PC-9 (cell line): ENCODE measurements at regions not wholly inside any gene's neighbourhood (a gene's known extent, or its start where the extent isn't known, plus 50 kb on each side); places are given as distances from the start of the nearest gene placed in this dataset.

Source experiments
- BruUV-seq: library from RNA; stranded (reverse); fragments of 400-500 nt; replicated peaks from 2 replicates; lab custom pipeline; 2021; lab: Mats Ljungman, UMichigan
- CTCF ChIA-PET: fragments of 300-600 bp; sonication (Branson Sonifier 250); formaldehyde crosslinking; loops from one replicate; lab custom pipeline; 2022; ENCODE audit warnings: antibody characterized with exemption; lab: Charles Lee
- POLR2A ChIA-PET: fragments of 300-600 bp; sonication (Branson Sonifier 250); formaldehyde crosslinking; loops from one replicate; lab custom pipeline; 2022; ENCODE audit warnings: antibody characterized with exemption; ENCODE audit not compliant: unreplicated experiment; lab: Charles Lee
- DNase-seq, 2 experiments: peaks; one replicate each; pipeline versions ENCODE4 v3.0.0 to v3.0.0-alpha.2; 2015 to 2022; ENCODE audit warnings: mixed read lengths in 1 of 2
- H2AFZ ChIP-seq: fragments of 200-600 bp; sonication (generic); 2 replicates; pipeline ENCODE4 v1.8.1; 2017; ENCODE audit warnings: antibody characterized with exemption
- H3F3A ChIP-seq: fragments of 200-600 bp; sonication (generic); 2 replicates; pipeline ENCODE4 v1.8.1; 2017; ENCODE audit warnings: antibody characterized with exemption, mild to moderate bottlenecking, low read depth; ENCODE audit not compliant: insufficient read depth
- H3K27ac ChIP-seq: fragments of 200-600 bp; sonication (generic); 2 replicates; pipeline ENCODE4 v1.6.1; 2016; ENCODE audit warnings: mixed run types
- H3K27me3 ChIP-seq: fragments of 200-600 bp; sonication (generic); 2 replicates; pipeline ENCODE4 v1.6.1; 2016; ENCODE audit warnings: low read depth, mixed run types; ENCODE audit not compliant: insufficient read depth
- H3K36me3 ChIP-seq: fragments of 200-600 bp; sonication (generic); 2 replicates; pipeline ENCODE4 v1.6.1; 2016; ENCODE audit warnings: low read depth, mixed run types
- H3K4me1 ChIP-seq: fragments of 200-600 bp; sonication (generic); replicated peaks from 2 replicates; pipeline ENCODE4 v1.6.1; 2016; ENCODE audit warnings: mixed run types; ENCODE audit not compliant: insufficient read depth
- H3K4me2 ChIP-seq: fragments of 200-600 bp; sonication (generic); 2 replicates; pipeline ENCODE4 v1.6.1; 2017; ENCODE audit warnings: mixed run types
- H3K4me3 ChIP-seq: fragments of 200-600 bp; sonication (generic); 2 replicates; pipeline ENCODE4 v1.6.1; 2016; ENCODE audit warnings: mixed run types
- H3K79me2 ChIP-seq: fragments of 200-600 bp; sonication (generic); 2 replicates; pipeline ENCODE4 v1.6.1; 2017; ENCODE audit warnings: low read depth, mixed run types
- H3K9me2 ChIP-seq: fragments of 200-600 bp; sonication (generic); 2 replicates; pipeline ENCODE4 v1.8.1; 2017; ENCODE audit warnings: mild to moderate bottlenecking; ENCODE audit not compliant: insufficient read depth
- H3K9me3 ChIP-seq: fragments of 200-600 bp; sonication (generic); 2 replicates; pipeline ENCODE4 v1.8.1; 2016; ENCODE audit warnings: low read depth; ENCODE audit not compliant: insufficient read depth
- H4K20me1 ChIP-seq: fragments of 200-600 bp; sonication (generic); 2 replicates; pipeline ENCODE4 v1.8.1; 2017; ENCODE audit not compliant: insufficient read depth
- EZH2 ChIP-seq: fragments of 200-600 bp; sonication (generic); IDR thresholded peaks from 2 replicates; pipeline ENCODE4 v1.8.0; 2017; ENCODE audit warnings: antibody characterized with exemption, low read depth
- intact Hi-C: fragments of 100-400 bp; cut with micrococcal nuclease; formaldehyde crosslinking; loops from one replicate; pipeline ENCODE4 v1.10.0; 2022; ENCODE audit not compliant: unreplicated experiment
- TF ChIP-seq, protein P1 (sequence below): fragments of 200-600 bp; sonication (generic); conservative IDR thresholded peaks from 2 replicates; pipeline ENCODE4 v1.6.1; 2017; ENCODE audit warnings: mixed run types, antibody characterized with exemption, mild to moderate bottlenecking, moderate library complexity

DNA sequence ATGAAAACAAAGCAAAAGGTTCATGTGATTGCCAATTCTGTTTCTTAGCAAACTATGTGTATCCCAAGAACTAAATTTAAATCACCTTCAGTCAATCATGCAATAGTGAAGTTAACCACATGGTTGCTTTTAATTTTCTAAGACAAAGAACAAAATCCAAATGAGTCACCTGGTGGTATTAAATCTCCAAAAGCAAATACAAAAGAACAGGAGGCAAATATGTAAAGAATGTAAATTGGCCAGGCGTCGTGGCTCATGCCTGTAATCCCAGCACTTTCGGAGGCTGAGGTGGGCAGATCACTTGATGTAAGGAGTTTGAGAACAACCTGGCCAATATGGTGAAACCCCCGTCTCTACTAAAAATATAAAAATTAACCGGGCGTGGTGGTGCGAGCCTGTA is 54.2 kb upstream of the PIK3R4 start:
- H2AFZ ChIP-seq, result no peak overlapping the region
- TF ChIP-seq EZH2, result no peak
- TF ChIP-seq, protein P1, sequence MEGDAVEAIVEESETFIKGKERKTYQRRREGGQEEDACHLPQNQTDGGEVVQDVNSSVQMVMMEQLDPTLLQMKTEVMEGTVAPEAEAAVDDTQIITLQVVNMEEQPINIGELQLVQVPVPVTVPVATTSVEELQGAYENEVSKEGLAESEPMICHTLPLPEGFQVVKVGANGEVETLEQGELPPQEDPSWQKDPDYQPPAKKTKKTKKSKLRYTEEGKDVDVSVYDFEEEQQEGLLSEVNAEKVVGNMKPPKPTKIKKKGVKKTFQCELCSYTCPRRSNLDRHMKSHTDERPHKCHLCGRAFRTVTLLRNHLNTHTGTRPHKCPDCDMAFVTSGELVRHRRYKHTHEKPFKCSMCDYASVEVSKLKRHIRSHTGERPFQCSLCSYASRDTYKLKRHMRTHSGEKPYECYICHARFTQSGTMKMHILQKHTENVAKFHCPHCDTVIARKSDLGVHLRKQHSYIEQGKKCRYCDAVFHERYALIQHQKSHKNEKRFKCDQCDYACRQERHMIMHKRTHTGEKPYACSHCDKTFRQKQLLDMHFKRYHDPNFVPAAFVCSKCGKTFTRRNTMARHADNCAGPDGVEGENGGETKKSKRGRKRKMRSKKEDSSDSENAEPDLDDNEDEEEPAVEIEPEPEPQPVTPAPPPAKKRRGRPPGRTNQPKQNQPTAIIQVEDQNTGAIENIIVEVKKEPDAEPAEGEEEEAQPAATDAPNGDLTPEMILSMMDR, result no peak
- H3K4me1 ChIP-seq, result no peaks in the 10 kb centered on the region
- CTCF ChIA-PET, result no interaction called here
- no TSS peak for BruUV-seq
- no peaks in the 10 kb centered on the region for H3K27me3 ChIP-seq
- H3K9me3 ChIP-seq, result no peaks in the 10 kb centered on the region
- DNase-seq, result peak in 1 of 2 experiments; percentile 45
- no peak overlapping the region for H3K27ac ChIP-seq
- no peaks in the 10 kb centered on the region for H3K36me3 ChIP-seq
- no peak overlapping the region for H3K4me3 ChIP-seq
- no peaks in the 10 kb centered on the region; the same call in 1 of the 2 replicates for H3K9me2 ChIP-seq
- H4K20me1 ChIP-seq, result no peaks in the 10 kb centered on the region
- no peaks in the 10 kb centered on the region for H3K79me2 ChIP-seq
- no peak overlapping the region for H3K4me2 ChIP-seq
- intact Hi-C loops, result no loop called here
- no peaks in the 10 kb centered on the region for H3F3A ChIP-seq
- POLR2A ChIA-PET, result no interaction called here

DNA sequence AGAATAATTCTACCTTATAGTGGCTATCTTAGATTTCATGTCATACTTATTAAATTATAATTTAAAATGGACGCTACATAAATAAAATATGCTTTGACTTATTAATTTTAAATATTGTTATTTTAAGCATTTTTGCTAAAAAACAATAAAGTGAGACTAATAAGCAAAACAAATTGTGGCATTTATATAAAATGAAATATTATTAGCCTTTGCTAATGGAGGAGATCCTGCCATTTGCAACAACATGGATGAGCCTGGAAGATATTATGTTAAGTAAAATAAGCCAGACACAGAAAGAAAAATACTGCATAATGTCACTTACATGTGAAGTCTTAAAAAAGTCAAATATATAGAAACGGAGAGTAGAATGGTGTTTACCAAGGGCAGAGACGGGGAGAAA is 54.8 kb upstream of the PIK3R4 start:
- no peaks in the 10 kb centered on the region for H3K36me3 ChIP-seq
- ChIA-PET CTCF (no interaction called here), POLR2A (no interaction called here)
- H4K20me1 ChIP-seq, result no peaks in the 10 kb centered on the region
- no peak overlapping the region for H3K27ac ChIP-seq
- no peaks in the 10 kb centered on the region for H3K9me3 ChIP-seq
- intact Hi-C loops, result no loop called here
- no peak for DNase-seq
- H3K4me2 ChIP-seq, result no peak overlapping the region
- no peaks in the 10 kb centered on the region for H3K27me3 ChIP-seq
- H3K4me3 ChIP-seq, result no peak overlapping the region
- no peaks in the 10 kb centered on the region for H3F3A ChIP-seq
- no peaks in the 10 kb centered on the region for H3K4me1 ChIP-seq
- no peak overlapping the region for H2AFZ ChIP-seq
- TF ChIP-seq, protein P1, result no peak
- no peak for TF ChIP-seq EZH2
- no peaks in the 10 kb centered on the region for H3K79me2 ChIP-seq
- H3K9me2 ChIP-seq, result no peaks in the 10 kb centered on the region; the same call in 1 of the 2 replicates
- BruUV-seq, result no TSS peak

DNA sequence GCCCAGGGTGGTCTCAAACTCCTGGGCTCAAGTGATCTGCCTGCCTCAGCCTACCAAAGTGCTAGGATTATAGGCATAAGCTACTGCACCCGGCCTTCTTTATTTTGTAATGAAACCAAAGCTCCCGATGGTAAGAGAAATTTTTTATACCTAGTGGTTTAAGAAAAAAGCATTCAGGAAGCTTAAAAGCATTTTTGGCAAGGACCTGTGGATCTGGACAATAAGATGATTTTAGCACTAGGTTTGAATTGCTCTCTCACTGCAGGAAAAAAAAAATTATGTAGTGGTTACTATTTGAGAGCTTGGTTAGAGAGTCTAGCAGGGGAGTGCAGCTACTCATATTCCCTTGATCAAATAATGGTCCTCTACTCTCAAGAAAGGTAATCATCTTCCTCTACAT is 64.9 kb upstream of the PIK3R4 start:
- no peak for DNase-seq
- intact Hi-C loops, result no loop called here
- Histone ChIP-seq H4K20me1 (no peaks in the 10 kb centered on the region), H3F3A (no peaks in the 10 kb centered on the region), H2AFZ (no peak overlapping the region), H3K27ac (no peak overlapping the region), H3K79me2 (no peaks in the 10 kb centered on the region), H3K4me2 (no peak overlapping the region), H3K4me1 (no peaks in the 10 kb centered on the region), H3K9me2 (peaks cover 3% of the 10 kb centered on the region; the same call in 1 of the 2 replicates), H3K36me3 (no peaks in the 10 kb centered on the region), H3K27me3 (no peaks in the 10 kb centered on the region), H3K9me3 (no peaks in the 10 kb centered on the region; the same call in 1 of the 2 replicates), H3K4me3 (no peak overlapping the region)
- POLR2A ChIA-PET, result no interaction called here
- CTCF ChIA-PET, result no interaction called here
- TF ChIP-seq EZH2, result no peak
- TF ChIP-seq, protein P1, result no peak
- no TSS peak for BruUV-seq
